Lower leg skin (tissue), 3 donors: ENCODE measurements at regions not wholly inside any gene's neighbourhood (a gene's known extent, or its start where the extent isn't known, plus 50 kb on each side); places are given as distances from the start of the nearest gene placed in this dataset.

Experiments
- CTCF ChIP-seq, 3 donors: fragments of 450-650 bp; IDR thresholded peaks; one replicate each; pipeline ENCODE4 v1.5.1; 2016; ENCODE audit warnings: antibody characterized with exemption in 3 of 3, mild to moderate bottlenecking in 3 of 3, moderate library complexity in 2 of 3
- POLR2A ChIP-seq, 2 donors: fragments of 450-650 bp; IDR thresholded peaks; one replicate each; pipeline ENCODE4 v1.6.1; 2016 to 2017; ENCODE audit warnings: antibody characterized with exemption in 2 of 2, mild to moderate bottlenecking in 1 of 2, moderate library complexity in 1 of 2

- TF ChIP-seq CTCF (IDR thresholded peaks at IDR 0.05): no peak
- no peak for TF ChIP-seq POLR2A (IDR thresholded peaks at IDR 0.05)
Observed at GRCh38 chr4:175435381-175435783, 376.7 kb downstream of the GPM6A start.
